ES-I3 (cell line): ENCODE measurements at regions not wholly inside any gene's neighbourhood (a gene's known extent, or its start where the extent isn't known, plus 50 kb on each side); places are given as distances from the start of the nearest gene placed in this dataset.

Experiments used
- H3K36me3 ChIP-seq: 2 replicates; pipeline ENCODE4 v1.6.1; 2013; ENCODE audit warnings: mild to moderate bottlenecking, low read length, control low read depth, moderate library complexity; ENCODE audit not compliant: insufficient read depth
- H3K4me1 ChIP-seq: 2 replicates; pipeline ENCODE4 v1.6.1; 2013; ENCODE audit warnings: mild to moderate bottlenecking, control low read depth, low read length; ENCODE audit not compliant: insufficient read depth
- H3K9ac ChIP-seq: 2 replicates; pipeline ENCODE4 v1.6.1; 2013; ENCODE audit warnings: low read depth, mild to moderate bottlenecking, low read length, moderate library complexity
- H3K9me3 ChIP-seq: 2 replicates; pipeline ENCODE4 v1.6.1; 2013; ENCODE audit warnings: mild to moderate bottlenecking, low read length, moderate library complexity; ENCODE audit not compliant: control insufficient read depth, insufficient read depth

DNA sequence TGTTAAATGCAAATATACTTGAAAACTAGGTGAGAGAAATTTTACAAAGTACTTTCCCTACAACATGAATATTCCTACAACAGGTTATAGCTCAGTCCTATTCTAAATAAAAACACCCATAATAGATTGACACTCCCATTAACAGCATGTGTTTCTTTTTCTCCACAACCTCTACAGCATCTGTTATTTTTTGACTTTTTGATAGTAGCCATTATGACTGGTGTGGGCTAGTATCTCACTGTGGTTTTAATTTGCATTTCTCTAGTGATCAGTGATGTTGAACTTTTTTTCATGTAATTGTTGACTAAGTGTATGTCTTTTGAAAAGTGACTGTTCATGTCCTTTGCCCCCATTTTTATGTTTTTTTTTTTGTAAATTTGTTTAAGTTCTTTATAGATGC lies 1506.1 kb upstream of the CDH9 start:
- no peak overlapping the region for H3K9ac ChIP-seq
- H3K36me3 ChIP-seq = no peaks in the 10 kb centered on the region
- H3K9me3 ChIP-seq = no peaks in the 10 kb centered on the region
- H3K4me1 ChIP-seq = no peaks in the 10 kb centered on the region

DNA sequence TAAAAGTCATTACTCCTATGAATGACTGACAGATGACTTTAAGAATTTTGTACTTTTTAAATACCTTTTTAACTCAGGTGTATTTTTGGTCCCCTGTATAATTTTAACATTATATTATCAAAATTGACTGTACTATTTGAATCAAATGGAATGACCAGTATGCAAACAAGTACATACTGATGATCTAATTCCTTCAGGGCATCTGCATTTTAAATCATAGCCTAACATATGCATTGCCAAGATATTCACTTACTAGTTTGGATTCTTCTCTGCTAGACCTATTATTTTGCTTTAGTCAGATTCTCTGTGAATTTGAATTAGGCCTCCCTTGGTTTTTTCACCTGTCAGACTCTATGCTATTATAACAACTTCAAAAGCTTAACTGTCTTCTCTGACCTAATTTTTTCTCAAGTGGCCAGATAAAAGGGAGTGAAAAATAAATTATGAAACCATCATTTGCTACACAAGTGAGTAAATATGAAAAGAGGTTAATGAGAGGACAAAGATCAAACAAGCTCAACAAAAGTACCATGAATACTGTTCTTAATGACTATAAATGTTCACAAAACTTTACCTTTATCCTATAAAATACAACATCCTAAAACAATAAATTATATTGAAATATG lies 1505.2 kb upstream of the CDH9 start:
- Histone ChIP-seq H3K4me1 (no peaks in the 10 kb centered on the region), H3K9me3 (no peaks in the 10 kb centered on the region; the same call in 1 of the 2 replicates), H3K36me3 (no peaks in the 10 kb centered on the region), H3K9ac (no peak overlapping the region)

GRCh38 chr5:28542987-28543386 lies 1504.6 kb upstream of the CDH9 start:
- Histone ChIP-seq H3K36me3 (no peaks in the 10 kb centered on the region), H3K4me1 (no peaks in the 10 kb centered on the region), H3K9me3 (no peaks in the 10 kb centered on the region; the same call in 1 of the 2 replicates), H3K9ac (no peak overlapping the region)

DNA sequence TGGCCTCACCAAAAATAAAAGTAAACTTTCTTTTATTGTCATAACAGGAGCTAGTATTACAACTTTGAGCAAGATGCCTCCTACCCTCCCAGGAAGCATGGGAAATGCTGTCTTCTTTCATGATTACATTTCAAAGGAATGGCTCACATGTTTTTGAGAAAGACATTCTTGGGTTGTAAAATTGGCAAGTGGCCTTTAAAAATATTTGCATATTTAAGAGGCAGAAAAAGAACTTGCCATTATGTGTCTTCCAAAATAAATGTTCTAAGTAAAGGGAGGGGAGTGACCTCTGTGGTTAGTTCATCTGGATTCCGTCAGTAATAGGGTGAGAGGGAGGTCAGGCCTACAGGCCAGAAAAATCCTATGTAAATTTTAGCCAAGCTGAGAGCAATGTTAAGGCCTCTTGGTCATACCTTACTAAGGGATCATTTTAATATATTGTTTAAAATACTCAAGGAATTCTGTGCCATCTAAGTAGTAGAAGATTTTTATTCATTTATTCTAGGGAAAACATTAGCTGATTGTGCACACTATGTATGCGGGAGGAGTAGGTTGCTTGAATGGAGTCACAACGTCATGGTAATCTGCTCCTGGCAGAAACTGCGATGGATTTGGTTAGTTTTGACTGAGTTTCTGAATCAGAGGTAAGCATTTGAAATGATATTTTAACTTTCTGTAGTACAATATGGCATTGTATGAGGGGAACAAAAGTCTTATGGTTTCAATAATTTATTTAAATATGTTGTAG lies 1485.7 kb upstream of the CDH9 start:
- no peaks in the 10 kb centered on the region for H3K36me3 ChIP-seq
- H3K9ac ChIP-seq = no peak overlapping the region
- H3K9me3 ChIP-seq = no peaks in the 10 kb centered on the region

GRCh38 chr5:28523416-28523815 lies 1485.0 kb upstream of the CDH9 start:
- H3K36me3 ChIP-seq = no peaks in the 10 kb centered on the region
- H3K4me1 ChIP-seq = no peaks in the 10 kb centered on the region; the same call in 1 of the 2 replicates
- H3K9me3 ChIP-seq = no peaks in the 10 kb centered on the region
- no peak overlapping the region for H3K9ac ChIP-seq

More for the DNA sequence above, 1485.7 kb upstream of the CDH9 start:
- no peaks in the 10 kb centered on the region; the same call in 1 of the 2 replicates for H3K4me1 ChIP-seq

DNA sequence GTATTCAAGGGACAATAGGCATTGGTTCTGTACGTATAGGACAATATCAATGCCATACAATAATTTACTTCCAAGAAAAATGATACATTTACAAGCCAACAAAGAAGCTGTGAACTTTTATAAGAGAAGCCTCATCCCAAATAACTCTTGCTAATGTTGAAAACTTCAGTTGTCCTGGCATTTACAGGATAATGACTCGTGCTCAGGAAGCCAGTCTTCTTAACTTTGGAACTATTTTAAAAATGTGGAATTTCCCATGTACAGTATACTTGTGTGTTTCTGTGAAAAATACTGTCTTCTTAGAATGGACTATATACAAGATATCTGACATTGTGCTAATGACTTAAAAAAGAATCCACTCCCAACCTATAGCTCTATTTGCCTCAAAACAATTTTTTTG lies 1479.3 kb upstream of the CDH9 start:
- Histone ChIP-seq H3K9me3 (no peaks in the 10 kb centered on the region), H3K4me1 (no peaks in the 10 kb centered on the region), H3K9ac (no peak overlapping the region), H3K36me3 (no peaks in the 10 kb centered on the region)

GRCh38 chr5:28516722-28517121 lies 1478.3 kb upstream of the CDH9 start:
- no peaks in the 10 kb centered on the region for H3K9me3 ChIP-seq
- no peaks in the 10 kb centered on the region for H3K36me3 ChIP-seq

GRCh38 chr5:28512648-28513047 lies 1474.3 kb upstream of the CDH9 start:
- H3K36me3 ChIP-seq = no peaks in the 10 kb centered on the region
- no peaks in the 10 kb centered on the region for H3K4me1 ChIP-seq
- H3K9ac ChIP-seq = no peak overlapping the region
- no peaks in the 10 kb centered on the region for H3K9me3 ChIP-seq

More at GRCh38 chr5:28516722-28517121, 1478.3 kb upstream of the CDH9 start:
- Histone ChIP-seq H3K4me1 (no peaks in the 10 kb centered on the region), H3K9ac (no peak overlapping the region)

DNA sequence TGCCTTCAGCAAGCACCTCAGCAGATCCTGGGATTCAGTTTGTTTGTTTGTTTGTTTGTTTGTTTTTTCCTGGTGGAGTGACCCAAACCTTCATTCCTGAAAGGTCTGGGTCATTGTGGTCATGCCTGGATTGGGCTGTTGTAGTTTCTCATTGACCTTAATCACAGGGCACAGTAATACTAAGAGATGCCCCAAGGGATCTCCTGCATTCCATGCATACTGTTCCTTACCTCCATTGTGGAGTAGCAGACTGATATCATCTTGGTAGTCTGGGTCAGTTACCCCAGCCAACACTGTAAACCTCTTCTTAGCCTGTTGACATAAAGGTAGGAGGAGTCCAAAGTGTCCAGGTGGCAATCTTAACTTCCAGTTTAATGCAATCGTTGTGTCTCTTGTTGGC lies 1466.7 kb upstream of the CDH9 start:
- H3K9me3 ChIP-seq = no peaks in the 10 kb centered on the region
- H3K4me1 ChIP-seq = no peaks in the 10 kb centered on the region
- H3K36me3 ChIP-seq = no peaks in the 10 kb centered on the region
- no peak overlapping the region for H3K9ac ChIP-seq

GRCh38 chr5:28500511-28500910 lies 1462.1 kb upstream of the CDH9 start:
- Histone ChIP-seq H3K4me1 (peaks cover 8% of the 10 kb centered on the region; the same call in 1 of the 2 replicates), H3K9me3 (no peaks in the 10 kb centered on the region), H3K9ac (no peak overlapping the region)

DNA sequence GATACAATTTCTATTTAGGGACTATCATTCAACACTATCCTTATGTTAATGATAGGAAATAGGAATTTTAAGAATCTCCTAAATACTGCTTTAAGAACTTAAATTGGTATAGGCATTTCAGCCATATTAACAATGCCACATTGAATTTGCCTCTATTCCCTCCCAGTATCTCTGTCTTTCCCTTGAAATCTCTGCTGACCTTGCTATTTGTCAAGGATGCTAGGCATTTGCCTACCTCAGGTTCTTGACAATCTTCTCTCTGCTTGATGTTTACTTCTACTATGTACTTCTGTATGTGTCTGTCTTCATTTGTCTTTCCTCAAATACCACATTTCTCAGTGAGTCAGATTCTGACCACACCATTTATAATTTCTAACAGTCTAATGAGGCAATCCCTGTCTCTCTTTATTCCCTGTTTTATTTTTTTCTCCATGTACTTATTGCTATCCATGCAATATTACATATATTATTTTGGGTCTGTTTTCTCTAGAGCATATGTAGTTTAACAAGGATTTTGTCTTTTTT lies 1461.4 kb upstream of the CDH9 start:
- H3K9ac ChIP-seq = no peak overlapping the region
- H3K4me1 ChIP-seq = peaks cover 8% of the 10 kb centered on the region; the same call in 1 of the 2 replicates
- H3K36me3 ChIP-seq = no peaks in the 10 kb centered on the region
- H3K9me3 ChIP-seq = no peaks in the 10 kb centered on the region

More at GRCh38 chr5:28500511-28500910, 1462.1 kb upstream of the CDH9 start:
- no peaks in the 10 kb centered on the region for H3K36me3 ChIP-seq

DNA sequence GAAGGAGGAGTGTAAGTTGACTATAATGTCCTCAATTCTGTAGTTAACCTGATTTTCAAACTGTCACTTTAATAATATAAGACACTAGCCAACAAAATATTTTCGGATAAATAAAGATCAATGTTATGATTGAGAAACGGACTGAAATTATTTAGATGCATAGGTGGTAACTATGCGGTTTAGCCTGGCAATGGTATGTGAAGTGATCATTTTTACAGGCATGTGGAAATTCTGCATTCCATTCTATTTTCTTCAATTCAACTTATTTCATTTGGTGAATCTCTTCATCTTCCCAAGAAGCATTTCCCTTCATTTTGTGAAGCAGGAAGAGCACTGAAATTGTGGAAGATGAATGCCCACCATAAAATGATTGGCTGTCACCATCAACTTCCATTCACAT lies 1457.5 kb upstream of the CDH9 start:
- Histone ChIP-seq H3K9ac (no peak overlapping the region), H3K9me3 (no peaks in the 10 kb centered on the region), H3K36me3 (no peaks in the 10 kb centered on the region), H3K4me1 (peaks cover 8% of the 10 kb centered on the region; the same call in 1 of the 2 replicates)

DNA sequence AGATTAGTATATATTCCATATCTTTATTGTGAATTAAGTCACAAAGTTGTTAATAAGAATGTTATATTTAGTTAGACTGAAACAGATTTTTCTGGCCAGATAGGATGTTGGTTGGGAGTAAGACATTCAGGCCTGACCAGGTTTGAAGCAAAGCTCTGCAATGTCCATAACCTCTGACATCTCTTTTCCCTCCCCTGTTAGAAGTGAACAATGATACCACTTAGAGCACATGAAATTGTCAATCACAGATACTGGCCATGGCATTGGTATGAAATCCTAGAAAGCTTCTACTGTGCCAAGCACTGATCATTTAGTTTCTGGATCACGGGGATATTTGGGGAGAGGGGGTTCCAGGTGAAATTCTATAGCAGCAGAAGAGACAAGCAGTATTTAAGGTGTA lies 1455.1 kb upstream of the CDH9 start:
- Histone ChIP-seq H3K4me1 (peaks cover 17% of the 10 kb centered on the region; the same call in 1 of the 2 replicates), H3K9me3 (no peaks in the 10 kb centered on the region), H3K9ac (no peak overlapping the region), H3K36me3 (no peaks in the 10 kb centered on the region)

DNA sequence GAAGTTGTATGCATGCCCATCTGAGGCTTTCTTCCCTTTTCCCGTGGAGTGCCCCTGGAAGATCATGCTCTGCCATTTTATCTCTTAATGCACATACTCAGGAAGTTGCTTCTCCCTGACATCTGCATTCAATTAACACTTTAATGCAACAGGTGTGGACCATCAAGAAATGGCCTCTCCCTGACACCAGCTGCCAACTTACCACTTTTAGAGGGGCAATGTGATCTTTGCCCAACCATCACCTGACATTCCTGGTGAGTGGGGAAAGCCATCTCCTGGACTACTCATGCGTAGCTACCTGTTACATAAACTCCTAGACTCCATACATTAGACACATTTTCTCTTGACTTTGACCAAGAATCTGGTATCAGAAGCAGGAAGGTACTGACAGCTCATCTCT lies 1450.4 kb upstream of the CDH9 start:
- H3K4me1 ChIP-seq = peaks cover 9% of the 10 kb centered on the region; the same call in 1 of the 2 replicates
- no peak overlapping the region for H3K9ac ChIP-seq
- H3K36me3 ChIP-seq = no peaks in the 10 kb centered on the region
- H3K9me3 ChIP-seq = no peaks in the 10 kb centered on the region
